IMR-90 (cell line): ENCODE measurements at regions not wholly inside any gene's neighbourhood (a gene's known extent, or its start where the extent isn't known, plus 50 kb on each side); places are given as distances from the start of the nearest gene placed in this dataset.
"Not testable (repeated sequence)": the region's sequence is repeated elsewhere in the genome, so short reads cannot be mapped to it uniquely, and the experiment has no call there.

Experiments used
- ATAC-seq: fragments of 200-7000 bp; cut with Tn5 transposase; 2 replicates; pipeline ENCODE4 v1.9.1; 2020; ENCODE audit warnings: low read depth, mild to moderate bottlenecking, moderate library complexity
- BruUV-seq: library from RNA; stranded (reverse); fragments of 400-500 nt; replicated peaks from 2 replicates; lab custom pipeline; 2021; lab: Mats Ljungman, UMichigan
- CTCF ChIA-PET: fragments of 300-600 bp; formaldehyde crosslinking; extraction: SDS; loops from one replicate; lab custom pipeline; 2021; ENCODE audit warnings: antibody characterized with exemption; lab: Yijun Ruan, JAX
- POLR2A ChIA-PET: fragments of 300-600 bp; sonication (Branson Sonifier 250); formaldehyde crosslinking; loops from one replicate; lab custom pipeline; 2022; ENCODE audit warnings: antibody characterized with exemption; ENCODE audit not compliant: unreplicated experiment; lab: Charles Lee
- DNase-seq: peaks from one replicate; pipeline ENCODE4 v3.0.0; 2013
- H2AFZ ChIP-seq: replicated peaks from 2 replicates; pipeline ENCODE3; 2013; ENCODE audit warnings: low read length, mild to moderate bottlenecking; ENCODE audit not compliant: poor library complexity
- H2AK5ac ChIP-seq: 2 replicates; pipeline ENCODE4 v1.6.1; 2013; ENCODE audit warnings: low read depth, low read length, inconsistent platforms
- H2AK9ac ChIP-seq: replicated peaks from 2 replicates; pipeline ENCODE3; 2013; ENCODE audit warnings: mild to moderate bottlenecking, low read depth, low read length, moderate library complexity; ENCODE audit not compliant: poor library complexity
- H2BK120ac ChIP-seq: 2 replicates; pipeline ENCODE4 v1.6.1; 2013; ENCODE audit warnings: low read depth, low read length, inconsistent platforms
- H2BK15ac ChIP-seq: 3 replicates; pipeline ENCODE4 v1.6.1; 2013; ENCODE audit warnings: low read depth, low read length, inconsistent platforms
- H2BK20ac ChIP-seq: 2 replicates; pipeline ENCODE4 v1.6.1; 2013; ENCODE audit warnings: low read depth, mild to moderate bottlenecking, inconsistent platforms, low read length, moderate library complexity
- H2BK5ac ChIP-seq: 2 replicates; pipeline ENCODE4 v1.6.1; 2013; ENCODE audit warnings: mild to moderate bottlenecking, low read depth, low read length, inconsistent platforms; ENCODE audit not compliant: poor library complexity, severe bottlenecking
- H3K14ac ChIP-seq: replicated peaks from 2 replicates; pipeline ENCODE4 v1.6.1; 2013; ENCODE audit warnings: low read depth, low read length, inconsistent platforms
- H3K18ac ChIP-seq: 2 replicates; pipeline ENCODE4 v1.6.1; 2013; ENCODE audit warnings: low read depth, low read length, control low read depth
- H3K23ac ChIP-seq: 2 replicates; pipeline ENCODE4 v1.6.1; 2013; ENCODE audit warnings: low read depth, low read length, inconsistent platforms
- H3K27ac ChIP-seq: 2 replicates; pipeline ENCODE4 v1.5.1; 2013; ENCODE audit warnings: mild to moderate bottlenecking, control low read depth, low read length; ENCODE audit not compliant: insufficient read depth
- H3K27me3 ChIP-seq: 2 replicates; pipeline ENCODE4 v1.6.1; 2013; ENCODE audit warnings: low read length; ENCODE audit not compliant: control insufficient read depth, insufficient read depth
- H3K36me3 ChIP-seq: 2 replicates; pipeline ENCODE4 v1.6.1; 2013; ENCODE audit warnings: low read length, mixed read lengths; ENCODE audit not compliant: control insufficient read depth, insufficient read depth
- H3K4ac ChIP-seq: 2 replicates; pipeline ENCODE4 v1.6.1; 2013; ENCODE audit warnings: low read depth, low read length, inconsistent platforms
- H3K4me1 ChIP-seq: 2 replicates; pipeline ENCODE4 v1.6.1; 2013; ENCODE audit warnings: low read length, mixed read lengths; ENCODE audit not compliant: control insufficient read depth, insufficient read depth
- H3K4me2 ChIP-seq: 2 replicates; pipeline ENCODE4 v1.6.1; 2013; ENCODE audit warnings: low read depth, mild to moderate bottlenecking, control low read depth, low read length, moderate library complexity
- H3K4me3 ChIP-seq: 2 replicates; pipeline ENCODE4 v1.5.1; 2013; ENCODE audit warnings: low read depth, mild to moderate bottlenecking, control low read depth, low read length, moderate library complexity; ENCODE audit not compliant: insufficient read depth
- H3K56ac ChIP-seq: 2 replicates; pipeline ENCODE4 v1.6.1; 2013; ENCODE audit warnings: low read length, inconsistent platforms; ENCODE audit not compliant: insufficient read depth; ENCODE audit errors: extremely low read depth
- H3K79me1 ChIP-seq, 2 experiments: 2 replicates each; pipeline ENCODE4 v1.6.1; 2013; ENCODE audit warnings: low read length in 2 of 2, inconsistent platforms in 1 of 2, low read depth in 1 of 2
- H3K9ac ChIP-seq: 2 replicates; pipeline ENCODE4 v1.6.1; 2013; ENCODE audit warnings: low read depth, low read length, control low read depth
- H3K9me1 ChIP-seq: 2 replicates; pipeline ENCODE4 v1.6.1; 2013; ENCODE audit warnings: low read length, inconsistent platforms; ENCODE audit not compliant: insufficient read depth
- H3K9me3 ChIP-seq: 2 replicates; pipeline ENCODE4 v1.6.1; 2013; ENCODE audit warnings: low read length; ENCODE audit not compliant: control insufficient read depth, insufficient read depth
- H4K20me1 ChIP-seq: 2 replicates; pipeline ENCODE4 v1.6.1; 2013; ENCODE audit warnings: low read length, inconsistent platforms; ENCODE audit not compliant: insufficient read depth
- H4K5ac ChIP-seq: 2 replicates; pipeline ENCODE4 v1.6.1; 2013; ENCODE audit warnings: mild to moderate bottlenecking, low read depth, low read length, control low read depth
- H4K8ac ChIP-seq, 2 experiments: 2 replicates each; pipeline ENCODE4 v1.6.1; 2013; ENCODE audit warnings: low read depth in 2 of 2, low read length in 2 of 2, control low read depth in 1 of 2, inconsistent platforms in 1 of 2
- H4K91ac ChIP-seq: 2 replicates; pipeline ENCODE4 v1.6.1; 2013; ENCODE audit warnings: low read depth, low read length, inconsistent platforms; ENCODE audit not compliant: insufficient read depth
- dilution Hi-C: fragments of 300-500 bp; cut with HindIII; formaldehyde crosslinking; loops from one replicate; pipeline ENCODE4 v1.14.3; 2018; ENCODE audit warnings: low sequenced_read_pairs; ENCODE audit not compliant: unreplicated experiment
- in situ Hi-C: fragments of 300-500 bp; cut with MboI; formaldehyde crosslinking; loops from 3 replicates; pipeline ENCODE4 v1.14.3; 2019; ENCODE audit warnings: low sequenced_read_pairs, inconsistent platforms, mixed read lengths
- intact Hi-C: fragments of 100-400 bp; cut with micrococcal nuclease; formaldehyde crosslinking; loops from 2 replicates; pipeline ENCODE4 v1.10.0; 2022

- H3K9me1 ChIP-seq, H2BK120ac ChIP-seq, H3K4me3 ChIP-seq, H2BK5ac ChIP-seq, H3K79me1 ChIP-seq, H3K9ac ChIP-seq, H3K14ac ChIP-seq, H3K4me1 ChIP-seq, CTCF ChIA-PET, H2BK15ac ChIP-seq, H3K56ac ChIP-seq, H2AK5ac ChIP-seq, H3K18ac ChIP-seq, H4K20me1 ChIP-seq, H2BK20ac ChIP-seq, H2AFZ ChIP-seq, H4K8ac ChIP-seq, H3K4me2 ChIP-seq, DNase-seq, H3K27ac ChIP-seq, H4K91ac ChIP-seq, in situ Hi-C loops, H3K23ac ChIP-seq, H3K36me3 ChIP-seq, H4K5ac ChIP-seq, H3K4ac ChIP-seq, POLR2A ChIA-PET, H3K9me3 ChIP-seq, H3K27me3 ChIP-seq, BruUV-seq, ATAC-seq, intact Hi-C loops, H2AK9ac ChIP-seq, dilution Hi-C loops: not testable (repeated sequence)
Measured at GRCh38 chr12:61590864-61591263, 669.3 kb upstream of the USP15 start.
